HG03025 (cell line): ENCODE measurements at regions not wholly inside any gene's neighbourhood (a gene's known extent, or its start where the extent isn't known, plus 50 kb on each side); places are given as distances from the start of the nearest gene placed in this dataset.

Experiments
- ATAC-seq: cut with Tn5 transposase; IDR thresholded peaks from one replicate; pipeline ENCODE4 v1.9.1; 2021; ENCODE audit warnings: mild to moderate bottlenecking, moderate library complexity; ENCODE audit not compliant: unreplicated experiment, low FRiP score

DNA sequence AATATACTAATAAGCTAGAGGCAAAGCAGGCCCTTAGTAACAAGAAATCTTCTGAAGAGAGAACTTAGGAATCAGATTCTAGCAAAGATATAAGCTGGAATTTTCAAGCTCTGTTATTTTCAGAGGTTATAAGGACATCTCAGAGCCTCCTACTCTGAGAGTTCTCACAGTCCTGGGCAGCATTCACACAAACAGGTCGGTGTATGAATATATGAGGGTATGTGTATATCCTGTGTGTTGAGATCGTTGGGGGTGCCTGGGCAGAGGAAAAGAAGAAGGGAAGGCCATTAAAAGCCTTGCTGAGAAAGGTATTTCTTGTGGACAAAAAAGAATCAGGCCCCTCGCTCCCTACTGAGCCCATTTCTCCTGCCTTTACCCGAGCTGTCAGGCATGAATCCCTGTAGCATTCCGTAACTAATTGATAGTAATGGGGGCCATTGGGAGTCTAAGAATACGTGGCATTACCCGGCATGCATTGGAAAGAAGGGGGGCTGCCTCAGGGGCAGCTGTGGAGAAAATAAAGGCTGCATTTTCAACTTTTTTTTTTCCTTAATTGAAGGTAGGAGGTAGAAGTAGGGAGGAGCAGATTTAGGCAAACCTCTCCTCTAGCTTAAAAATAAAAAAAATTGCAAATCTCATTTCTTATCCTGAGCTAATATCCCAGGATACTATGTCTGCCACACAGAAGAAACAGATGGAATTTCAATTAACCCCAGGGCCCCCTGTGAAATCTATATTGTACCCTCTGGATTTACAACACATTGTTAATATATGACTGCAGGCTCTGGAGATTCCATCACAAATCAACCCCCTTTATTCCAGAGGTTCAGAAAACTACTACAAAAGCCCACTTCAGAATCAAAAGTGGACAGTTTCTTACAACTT, 103.8 kb downstream of the GTPBP8 start:
- ATAC-seq = no peak

DNA sequence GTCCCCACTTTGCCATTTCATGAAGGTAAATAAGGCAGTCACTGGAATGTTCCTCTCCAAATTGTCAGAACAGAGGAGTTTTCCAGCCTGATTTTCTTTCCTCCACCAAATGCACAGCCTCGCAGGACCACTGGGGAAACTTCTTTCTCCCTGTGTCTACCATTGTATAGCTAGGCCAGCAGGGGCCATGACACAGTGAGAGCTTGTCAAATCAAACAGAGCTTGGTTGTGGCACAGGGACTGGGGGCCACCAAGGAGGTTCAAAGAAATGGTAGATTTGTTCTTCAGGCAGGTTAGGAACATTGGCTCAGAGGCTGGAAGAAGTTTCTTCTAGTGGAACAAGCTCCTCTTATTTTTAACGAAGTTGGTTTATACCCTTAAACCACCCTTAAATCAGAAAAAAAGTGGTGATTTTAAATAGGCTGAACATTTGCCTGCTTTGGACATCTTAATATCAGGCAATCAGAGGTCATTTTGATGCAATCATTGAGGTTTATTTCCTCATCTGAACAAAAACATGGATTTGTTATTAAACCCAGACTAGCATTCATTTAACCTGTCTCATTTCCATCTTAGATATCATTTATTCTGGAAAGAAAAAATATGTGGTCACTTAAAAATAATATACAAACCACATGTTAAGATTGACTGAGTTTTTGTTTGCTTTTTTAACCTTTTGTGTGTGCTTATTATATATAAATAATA, 105.6 kb downstream of the GTPBP8 start:
- ATAC-seq = no peak

DNA sequence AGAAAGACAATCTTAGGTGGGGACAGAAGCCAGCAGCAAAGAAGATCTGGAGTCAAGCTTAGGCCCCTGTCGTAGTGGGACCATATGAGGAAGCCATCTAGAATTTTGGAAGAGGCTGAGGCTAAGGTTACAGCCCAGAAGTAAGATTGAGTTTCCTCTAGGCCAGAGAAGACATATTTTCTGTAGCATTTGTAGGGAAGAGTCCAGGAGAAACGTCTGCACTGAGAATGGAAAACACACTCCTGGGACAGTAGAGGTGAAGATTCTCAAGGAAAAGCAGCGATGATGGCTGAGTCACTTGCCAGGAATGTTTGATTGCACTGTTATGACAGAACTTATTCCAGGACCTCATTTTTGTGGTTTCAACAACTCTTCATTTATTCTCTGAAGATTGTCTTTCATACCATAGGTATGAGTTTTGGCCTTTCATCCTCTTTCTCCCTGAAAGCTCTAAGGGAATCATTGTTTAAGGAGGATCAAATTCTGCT, 107.2 kb downstream of the GTPBP8 start:
- no peak for ATAC-seq

DNA sequence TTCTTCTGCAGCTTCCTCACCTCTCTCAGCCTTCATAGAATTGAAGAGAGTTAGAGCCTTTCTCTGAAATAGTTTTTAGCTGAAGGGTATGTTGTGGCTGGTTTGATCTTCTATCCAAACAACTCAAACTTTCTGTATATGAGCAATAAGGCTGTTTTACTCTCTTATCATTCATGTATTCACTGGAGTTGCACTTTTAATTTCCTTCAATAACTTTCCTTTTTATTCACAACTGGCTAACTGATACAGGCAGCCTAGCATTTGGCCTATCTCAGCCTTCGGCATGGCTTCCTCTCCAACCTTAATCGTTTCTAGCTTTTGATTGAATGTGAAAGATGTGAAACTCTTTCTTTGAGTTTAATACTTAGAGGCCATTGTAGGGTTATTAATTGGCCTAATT, 109.3 kb downstream of the GTPBP8 start:
- ATAC-seq = no peak

DNA sequence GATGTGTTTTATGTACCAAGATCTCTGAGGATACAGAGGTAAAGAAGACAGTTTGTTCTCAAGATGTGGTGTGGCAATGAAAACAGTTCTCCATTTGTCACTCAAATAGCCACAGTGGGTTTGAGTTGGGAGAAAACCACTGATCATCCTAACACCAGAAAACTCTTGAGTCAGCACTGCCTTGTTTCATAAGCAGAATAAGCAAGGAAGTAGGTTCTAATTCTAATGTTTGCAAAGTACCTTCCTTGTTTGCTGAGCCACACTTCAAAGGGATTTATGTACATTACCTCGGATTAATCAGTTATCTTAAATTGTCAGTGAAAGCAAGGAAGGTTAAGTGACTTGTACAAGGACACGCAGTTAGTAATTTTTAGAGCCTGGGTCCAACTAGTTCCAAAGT, 107.8 kb upstream of the BOC start:
- ATAC-seq = no peak

DNA sequence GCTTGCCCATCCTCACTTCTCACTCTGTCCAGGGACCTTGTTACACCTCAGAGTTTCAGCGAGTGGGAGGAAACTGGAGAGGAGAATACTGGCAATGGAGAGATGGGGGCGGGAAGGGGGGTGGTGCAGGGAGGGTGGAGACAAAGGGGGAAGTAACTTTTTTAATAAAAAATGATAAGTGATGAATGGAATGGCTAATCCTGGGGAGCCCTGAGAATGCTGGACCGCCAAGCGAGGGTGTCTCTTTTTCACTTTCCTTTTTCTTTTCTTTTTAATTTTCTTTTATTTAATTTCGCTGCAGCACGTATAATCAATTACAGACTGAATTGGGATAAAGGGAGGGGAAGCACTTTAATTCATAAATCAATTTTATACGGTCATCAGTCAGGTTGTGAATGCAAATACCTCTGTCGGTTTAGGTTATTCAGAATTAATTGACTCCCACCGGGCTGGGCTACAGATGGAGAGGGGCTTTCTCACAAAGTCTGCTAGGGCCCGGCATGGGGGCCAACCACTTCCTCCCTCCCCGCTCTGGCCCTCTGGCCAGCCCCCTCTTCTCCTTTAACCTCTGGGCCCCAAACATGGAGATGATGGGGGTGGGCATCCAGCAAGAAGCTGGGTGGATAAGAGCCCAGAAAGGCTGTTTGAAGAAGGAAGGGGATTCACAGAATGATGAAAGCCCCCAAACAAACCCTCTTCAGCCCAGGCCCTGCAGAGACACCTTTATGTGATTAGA, 106.8 kb upstream of the BOC start:
- ATAC-seq = no peak

DNA sequence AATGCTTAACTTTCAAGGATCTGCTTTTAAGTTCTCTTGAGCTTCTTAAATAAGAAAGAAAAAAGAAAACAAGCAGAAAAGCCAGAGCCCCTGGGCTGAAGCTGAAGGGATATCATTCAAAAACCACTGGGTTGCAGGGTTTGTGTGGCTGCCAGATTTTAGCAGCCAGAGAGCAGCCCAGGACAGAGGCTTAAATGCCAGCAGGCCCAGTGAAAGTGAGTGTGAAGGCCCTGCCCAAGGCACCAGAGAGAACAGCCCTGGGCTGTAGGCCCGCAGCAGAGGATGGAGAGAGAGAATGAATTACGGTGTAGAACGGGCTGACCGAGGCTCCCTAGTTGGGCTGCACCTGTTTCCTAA, 106.3 kb upstream of the BOC start:
- no peak for ATAC-seq

DNA sequence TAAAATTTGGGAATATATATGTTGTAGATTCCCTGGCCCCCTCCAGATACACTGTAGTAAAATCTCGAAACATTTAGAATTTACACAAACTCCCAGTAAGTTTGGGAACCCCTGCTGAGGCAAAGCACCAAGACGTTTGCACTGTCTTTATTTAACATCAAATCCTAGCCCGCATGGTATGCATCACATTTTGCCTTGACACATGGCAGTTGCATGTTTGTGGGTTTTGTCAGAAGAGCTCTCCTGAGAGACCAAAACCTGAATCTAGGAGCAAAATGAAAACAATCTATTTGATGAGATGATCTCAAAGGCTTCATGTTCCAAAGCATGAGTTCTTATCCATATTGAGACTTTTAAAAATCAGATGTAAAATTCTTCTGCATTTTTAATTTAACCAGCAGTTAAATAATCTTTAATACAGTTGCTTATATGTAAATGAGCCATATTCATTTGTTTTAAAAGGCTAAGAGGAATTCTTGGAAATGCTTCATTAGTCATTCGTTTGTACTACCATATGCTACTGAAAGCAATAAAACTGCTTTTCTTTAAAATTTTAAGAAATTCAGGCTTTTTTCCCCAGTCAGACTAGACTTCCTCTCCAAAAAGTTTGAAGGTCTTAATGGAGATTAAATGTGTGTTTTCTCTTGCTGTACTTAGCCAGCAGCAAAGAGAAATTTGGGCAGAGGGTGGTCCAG, 105.2 kb upstream of the BOC start:
- no peak for ATAC-seq

DNA sequence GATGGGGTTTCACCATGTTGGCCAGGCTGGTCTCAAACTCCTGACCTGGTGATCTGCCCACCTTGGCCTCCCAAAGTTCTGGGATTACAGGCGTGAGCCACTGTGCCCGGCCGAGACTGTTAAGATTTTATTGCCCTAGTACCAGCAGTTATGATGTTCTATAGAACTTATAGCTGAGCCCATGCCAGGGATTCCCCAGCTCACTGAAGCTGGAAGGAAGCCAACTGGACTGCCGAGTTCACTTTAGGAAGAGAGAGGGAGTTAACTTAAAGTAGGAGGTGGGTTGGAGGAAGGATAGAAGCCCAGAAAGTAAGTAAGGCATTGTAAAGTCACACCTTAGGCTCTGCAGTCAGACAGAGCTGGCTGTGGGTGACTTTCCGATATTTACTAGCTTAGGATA, 101.1 kb upstream of the BOC start:
- no peak for ATAC-seq

DNA sequence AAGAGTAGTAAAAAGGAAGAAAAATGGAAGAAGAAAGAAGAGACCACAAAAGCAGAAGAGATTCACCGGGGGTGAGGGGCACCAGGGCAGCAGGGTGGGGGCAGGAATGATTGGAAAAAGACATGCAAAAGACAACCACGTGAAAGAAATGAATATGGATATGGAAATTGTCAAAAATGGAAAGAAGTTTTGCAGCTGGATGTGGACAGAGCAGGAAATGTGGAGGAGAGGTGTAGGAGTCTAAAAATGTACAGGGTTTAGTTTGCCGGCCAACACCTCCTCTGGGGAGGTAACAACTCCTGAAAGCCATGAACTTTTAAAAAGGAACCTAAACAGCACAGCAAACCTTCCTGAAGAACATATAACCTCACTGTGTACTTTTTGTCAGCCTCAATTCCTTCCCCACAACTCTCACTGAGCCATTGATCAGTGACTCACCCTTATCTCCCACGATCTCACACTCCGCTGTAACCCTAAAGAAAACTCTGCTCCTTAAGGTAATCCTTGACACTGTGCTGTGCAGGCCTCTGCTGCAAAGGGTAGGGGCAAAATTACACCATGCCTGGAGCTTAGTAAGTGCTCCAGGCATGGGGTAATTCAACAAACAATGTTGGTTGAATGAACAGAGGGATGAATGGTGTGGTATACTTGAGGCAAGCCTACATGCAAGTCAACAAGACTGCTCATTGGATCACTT, 100.2 kb upstream of the BOC start:
- no peak for ATAC-seq

DNA sequence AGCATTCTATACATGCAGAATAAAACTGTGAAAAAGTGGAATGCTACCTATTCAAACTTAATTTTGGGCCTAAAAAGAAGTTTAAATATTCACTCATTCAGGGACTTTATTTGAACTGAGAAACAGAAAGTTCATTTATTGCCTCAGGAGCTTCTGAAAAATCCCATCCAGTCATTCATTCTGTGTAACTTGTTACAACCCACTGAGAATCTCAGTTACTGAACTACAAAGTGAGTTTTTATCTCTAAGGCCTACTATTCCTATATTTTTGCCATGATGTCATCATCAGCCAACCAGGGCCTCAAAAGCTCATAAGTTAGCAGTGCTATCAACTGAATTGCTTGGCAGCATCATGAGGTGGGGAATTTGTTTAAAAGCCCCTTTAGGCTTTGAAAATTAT, 98.0 kb upstream of the BOC start:
- no peak for ATAC-seq

DNA sequence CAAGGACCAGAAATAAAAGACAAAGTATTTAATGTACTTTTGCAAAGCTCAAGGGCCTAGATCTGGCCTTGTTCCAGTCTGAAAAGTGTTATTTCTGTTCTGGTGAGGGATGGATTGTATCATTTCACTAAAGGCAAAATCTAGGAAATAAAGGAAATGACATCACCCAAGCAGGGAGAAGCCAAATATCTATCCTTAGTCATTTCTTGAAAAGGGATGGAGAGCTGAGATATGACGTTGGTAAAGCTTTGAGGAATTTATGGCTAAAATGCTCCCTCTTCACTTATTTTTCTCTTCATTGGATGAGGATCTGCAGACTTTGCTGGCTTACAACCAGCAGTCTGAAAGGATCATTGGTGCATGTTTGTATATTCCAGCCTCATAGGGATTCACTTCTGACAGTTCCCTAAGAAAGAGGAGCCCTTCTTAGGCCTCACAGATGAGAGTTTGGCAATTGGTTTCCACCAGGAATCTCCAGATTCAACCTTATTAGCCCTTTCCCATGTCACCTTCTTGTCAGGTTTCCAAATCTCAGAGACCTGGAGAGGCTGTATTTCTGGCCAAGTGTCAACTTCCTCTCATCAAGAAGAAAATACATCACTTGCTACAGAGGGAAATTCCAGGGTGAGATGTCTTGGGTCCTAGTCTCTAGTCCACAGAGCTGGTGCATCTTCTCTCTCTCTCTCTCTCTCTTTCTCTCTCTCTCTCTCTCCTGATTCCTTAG, 93.7 kb upstream of the BOC start:
- ATAC-seq = no peak

DNA sequence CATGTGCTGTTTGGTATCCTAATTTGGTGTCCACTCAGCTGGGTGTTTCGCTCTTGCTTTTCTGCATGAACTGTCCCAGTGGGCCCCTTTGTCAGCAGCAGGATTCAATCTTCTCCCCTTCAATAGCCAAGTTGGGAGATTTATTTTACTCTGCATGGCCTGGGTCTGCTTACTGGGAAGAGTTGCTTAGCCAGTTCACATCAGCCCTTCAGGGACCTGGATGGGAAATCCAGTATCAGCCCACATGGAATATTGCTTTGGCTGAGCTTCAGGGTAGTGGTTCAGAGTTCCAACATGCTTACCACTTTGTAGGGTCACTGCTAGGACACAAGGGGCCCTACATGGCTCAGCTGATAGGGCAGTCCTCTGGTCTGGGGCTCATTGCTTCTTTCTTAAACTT, 93.0 kb upstream of the BOC start:
- no peak for ATAC-seq

DNA sequence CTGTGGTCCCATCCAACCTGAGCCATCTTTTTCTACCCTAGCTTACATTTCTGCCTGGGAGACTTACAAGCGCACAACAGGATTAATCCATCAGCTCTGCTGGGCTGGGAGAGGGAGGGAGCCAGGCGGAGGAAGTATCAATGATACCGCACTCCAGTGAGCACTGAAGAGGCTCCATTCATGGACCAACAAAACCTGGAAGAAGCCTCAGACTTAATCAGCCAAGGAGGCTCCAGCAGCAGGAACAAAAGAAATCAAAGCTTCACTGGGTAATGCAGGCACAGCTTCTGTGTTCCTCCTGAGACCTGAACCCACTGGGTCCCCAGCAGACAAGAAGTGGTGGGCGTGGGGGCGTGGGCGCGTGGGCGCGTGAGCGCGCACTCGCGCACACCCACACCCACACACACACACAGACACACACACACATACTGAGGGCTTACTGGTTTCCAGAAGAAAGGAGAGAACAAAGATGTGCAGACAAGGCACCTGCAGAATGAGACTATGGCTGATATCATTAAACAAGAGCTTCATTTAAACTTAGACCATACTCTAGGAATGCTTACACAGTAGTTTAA, 87.0 kb upstream of the BOC start:
- no peak for ATAC-seq

DNA sequence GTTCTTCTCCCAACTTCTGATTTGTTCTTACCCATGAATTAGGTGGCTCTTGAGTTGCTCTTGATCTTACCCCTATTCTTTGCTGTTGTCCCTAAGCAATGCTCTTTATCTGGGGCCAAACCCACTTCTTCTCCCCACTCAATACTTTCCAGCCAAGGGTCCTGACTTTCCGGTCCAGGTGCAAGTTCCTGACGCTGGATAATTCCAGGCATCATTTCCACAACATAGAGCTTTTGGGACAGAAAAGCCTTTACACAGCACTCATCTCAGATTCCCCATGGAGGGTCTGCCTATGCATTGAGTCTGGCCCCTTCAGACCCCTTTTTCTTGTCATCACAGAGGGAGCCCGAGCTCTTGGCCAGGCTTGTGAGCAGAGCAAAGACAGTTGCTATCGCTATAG, 85.4 kb upstream of the BOC start:
- no peak for ATAC-seq

DNA sequence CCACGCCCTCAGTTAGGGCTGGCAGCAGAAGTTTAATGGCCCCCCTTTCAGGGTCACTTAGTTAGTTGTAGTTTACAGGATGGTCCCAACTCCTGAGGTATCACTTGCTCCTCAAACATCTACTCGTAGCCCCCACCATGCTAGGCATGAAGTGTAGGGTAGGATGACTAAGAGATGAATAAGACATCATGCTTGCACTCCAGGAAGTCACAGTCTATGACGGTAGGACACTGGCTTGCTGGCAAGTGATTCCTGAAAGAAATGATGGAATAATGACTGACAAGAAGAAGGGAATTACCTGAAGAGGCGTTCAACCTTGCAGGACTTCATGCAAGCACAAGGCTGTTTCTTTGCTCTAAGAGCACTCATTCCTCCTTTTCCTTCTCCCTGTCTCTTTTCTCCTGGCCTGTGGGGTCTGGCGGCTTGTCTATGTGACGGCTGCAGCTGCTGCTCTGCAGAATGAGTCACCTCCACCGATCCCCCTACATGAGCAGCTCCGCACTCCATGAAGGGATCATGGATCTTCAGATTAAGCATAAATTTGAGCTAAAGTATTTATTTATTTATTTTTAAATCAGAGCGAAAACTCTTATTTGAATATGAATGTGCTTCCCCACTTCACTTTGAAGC, 82.9 kb upstream of the BOC start:
- ATAC-seq = no peak

DNA sequence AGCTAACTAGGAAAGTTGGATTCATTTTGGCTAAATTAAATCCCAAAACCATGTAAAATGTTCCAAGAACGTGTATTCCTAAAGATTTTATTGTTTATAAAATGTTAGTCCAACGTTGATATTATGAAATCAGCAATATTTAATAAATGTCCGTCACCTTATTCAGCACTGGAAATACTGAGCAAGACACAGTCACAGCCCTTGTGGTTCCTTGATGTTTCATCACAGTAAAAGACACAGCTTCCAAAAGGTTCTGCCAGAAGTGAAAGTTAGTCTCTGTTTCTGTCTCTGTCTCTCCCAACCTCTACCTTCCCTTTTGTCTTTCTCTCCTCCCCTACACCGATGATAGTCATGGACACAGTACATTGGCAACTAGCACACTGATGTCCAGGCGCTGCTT, 82.2 kb upstream of the BOC start:
- no peak for ATAC-seq

DNA sequence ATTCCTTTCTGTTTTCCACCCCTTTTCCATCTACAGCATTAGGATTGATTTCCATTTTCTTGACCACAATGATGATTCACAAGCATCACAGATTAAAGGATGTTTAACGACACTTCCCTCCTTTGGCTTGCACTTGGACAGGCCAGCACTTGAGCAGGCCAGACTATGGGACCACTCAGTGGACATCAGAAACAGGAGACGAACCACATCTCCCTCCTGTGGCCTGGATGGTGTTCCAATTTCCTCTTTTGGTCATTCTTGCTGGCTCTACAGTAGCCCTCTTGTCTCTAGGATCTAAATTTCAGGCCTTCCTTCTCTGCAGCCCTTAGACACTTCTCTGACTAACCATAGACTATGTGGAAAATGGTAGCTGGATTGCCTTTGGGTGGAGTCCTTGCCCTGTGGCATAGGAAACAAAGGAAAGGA, 78.8 kb upstream of the BOC start:
- no peak for ATAC-seq

DNA sequence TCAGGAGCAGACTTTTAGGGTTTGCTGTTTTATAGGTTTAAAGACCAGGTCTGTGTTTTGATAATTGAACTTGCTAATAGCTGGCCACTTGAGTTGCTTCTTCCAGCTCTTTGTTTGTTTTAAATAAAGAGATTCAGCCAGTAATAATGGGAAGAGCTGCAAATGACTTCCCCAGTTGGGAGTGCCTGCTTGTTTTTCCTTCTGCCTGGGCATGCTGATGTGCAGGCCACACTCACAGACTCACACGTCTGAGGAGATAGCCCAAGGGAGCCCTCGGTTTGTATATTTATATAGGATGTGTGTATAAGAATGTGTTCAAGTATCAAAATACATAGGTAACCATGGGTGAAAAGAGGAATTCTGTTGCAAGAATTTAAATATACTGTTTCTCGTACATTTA, 78.2 kb upstream of the BOC start:
- no peak for ATAC-seq
